ENCODE measurements at regions not wholly inside any gene's neighbourhood (a gene's known extent, or its start where the extent isn't known, plus 50 kb on each side); places are given as distances from the start of the nearest gene placed in this dataset.

DNA sequence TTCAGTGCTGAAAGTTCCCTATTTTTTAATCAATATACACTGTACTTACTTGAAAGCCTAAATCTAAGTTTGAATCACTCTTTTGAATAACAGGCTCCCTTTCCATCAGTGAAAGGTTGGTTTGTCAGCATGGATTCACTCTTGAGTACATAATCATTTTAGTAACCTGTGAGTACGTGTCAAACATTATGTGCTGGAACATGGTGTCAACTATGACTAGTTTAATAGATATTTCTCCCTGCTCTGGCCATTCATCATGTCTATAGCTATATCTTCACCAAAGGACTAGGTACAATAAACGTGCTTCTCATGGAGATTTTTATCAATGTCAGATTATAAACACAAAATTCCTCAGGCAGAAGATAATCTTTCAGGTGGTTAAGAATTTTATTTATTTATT is 61.7 kb upstream of the MDFIC start:
- 26% methylated on average over 2 of the region's 2 CpGs for WGBS (ENCODE audit: missing lambda C conversion rate)
- H3K4me2 ChIP-seq = no peak overlapping the region
- DNase-seq (ENCODE audit: low read depth in 1 of 2, low spot score in 1 of 2) (no peak), FAIRE-seq (no peak), ATAC-seq (no peak)
- H3K4me1 ChIP-seq = peaks cover 29% of the 10 kb centered on the region
- TF ChIP-seq, protein P1, sequence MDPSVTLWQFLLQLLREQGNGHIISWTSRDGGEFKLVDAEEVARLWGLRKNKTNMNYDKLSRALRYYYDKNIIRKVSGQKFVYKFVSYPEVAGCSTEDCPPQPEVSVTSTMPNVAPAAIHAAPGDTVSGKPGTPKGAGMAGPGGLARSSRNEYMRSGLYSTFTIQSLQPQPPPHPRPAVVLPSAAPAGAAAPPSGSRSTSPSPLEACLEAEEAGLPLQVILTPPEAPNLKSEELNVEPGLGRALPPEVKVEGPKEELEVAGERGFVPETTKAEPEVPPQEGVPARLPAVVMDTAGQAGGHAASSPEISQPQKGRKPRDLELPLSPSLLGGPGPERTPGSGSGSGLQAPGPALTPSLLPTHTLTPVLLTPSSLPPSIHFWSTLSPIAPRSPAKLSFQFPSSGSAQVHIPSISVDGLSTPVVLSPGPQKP (IDR thresholded peaks at IDR 0.05; ENCODE audit: low read depth, low read length) = no peak
- TF ChIP-seq EP300 (IDR thresholded peaks at IDR 0.05) (no peak), CBX8 (IDR thresholded peaks at IDR 0.05) (no peak), JUNB (IDR thresholded peaks at IDR 0.05) (no peak), GATA3 (IDR thresholded peaks at IDR 0.05; ENCODE audit: borderline replicate concordance) (no peak), CHD2 (IDR thresholded peaks at IDR 0.05; ENCODE audit: low read length, partially characterized antibody) (no peak), NPAS2 (CRISPR knock-in tag; IDR thresholded peaks at IDR 0.05; ENCODE audit: borderline replicate concordance) (no peak), CEBPB (IDR thresholded peaks at IDR 0.05) (no peak), HOXB13 (CRISPR knock-in tag; IDR thresholded peaks at IDR 0.05; ENCODE audit: low read depth) (no peak), RCOR1 (IDR thresholded peaks at IDR 0.05; ENCODE audit: low read depth, low read length) (no peak), ZNF302 (CRISPR knock-in tag; IDR thresholded peaks at IDR 0.05) (no peak), FOSB (CRISPR knock-in tag; IDR thresholded peaks at IDR 0.05) (no peak), NR3C1 (IDR thresholded peaks at IDR 0.05) (no peak), BHLHE40 (IDR thresholded peaks at IDR 0.05; ENCODE audit: low read depth, low read length) (no peak), EHF (CRISPR knock-in tag; IDR thresholded peaks at IDR 0.05) (no peak), RFX5 (IDR thresholded peaks at IDR 0.05) (no peak)
- TF ChIP-seq, protein P2, sequence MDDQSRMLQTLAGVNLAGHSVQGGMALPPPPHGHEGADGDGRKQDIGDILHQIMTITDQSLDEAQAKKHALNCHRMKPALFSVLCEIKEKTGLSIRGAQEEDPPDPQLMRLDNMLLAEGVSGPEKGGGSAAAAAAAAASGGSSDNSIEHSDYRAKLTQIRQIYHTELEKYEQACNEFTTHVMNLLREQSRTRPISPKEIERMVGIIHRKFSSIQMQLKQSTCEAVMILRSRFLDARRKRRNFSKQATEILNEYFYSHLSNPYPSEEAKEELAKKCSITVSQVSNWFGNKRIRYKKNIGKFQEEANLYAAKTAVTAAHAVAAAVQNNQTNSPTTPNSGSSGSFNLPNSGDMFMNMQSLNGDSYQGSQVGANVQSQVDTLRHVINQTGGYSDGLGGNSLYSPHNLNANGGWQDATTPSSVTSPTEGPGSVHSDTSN (IDR thresholded peaks at IDR 0.05) = no peak
- TF ChIP-seq, protein P3, sequence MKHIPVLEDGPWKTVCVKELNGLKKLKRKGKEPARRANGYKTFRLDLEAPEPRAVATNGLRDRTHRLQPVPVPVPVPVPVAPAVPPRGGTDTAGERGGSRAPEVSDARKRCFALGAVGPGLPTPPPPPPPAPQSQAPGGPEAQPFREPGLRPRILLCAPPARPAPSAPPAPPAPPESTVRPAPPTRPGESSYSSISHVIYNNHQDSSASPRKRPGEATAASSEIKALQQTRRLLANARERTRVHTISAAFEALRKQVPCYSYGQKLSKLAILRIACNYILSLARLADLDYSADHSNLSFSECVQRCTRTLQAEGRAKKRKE (CRISPR knock-in tag; IDR thresholded peaks at IDR 0.05; ENCODE audit: low read depth) = no peak
- TF ChIP-seq, protein P4, sequence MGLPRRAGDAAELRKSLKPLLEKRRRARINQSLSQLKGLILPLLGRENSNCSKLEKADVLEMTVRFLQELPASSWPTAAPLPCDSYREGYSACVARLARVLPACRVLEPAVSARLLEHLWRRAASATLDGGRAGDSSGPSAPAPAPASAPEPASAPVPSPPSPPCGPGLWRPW (IDR thresholded peaks at IDR 0.05) = no peak
- TF ChIP-seq, protein P5, sequence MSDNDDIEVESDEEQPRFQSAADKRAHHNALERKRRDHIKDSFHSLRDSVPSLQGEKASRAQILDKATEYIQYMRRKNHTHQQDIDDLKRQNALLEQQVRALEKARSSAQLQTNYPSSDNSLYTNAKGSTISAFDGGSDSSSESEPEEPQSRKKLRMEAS (IDR thresholded peaks at IDR 0.05) = no peak
- CTCF ChIA-PET = no interaction called here
- POLR2A ChIA-PET = no interaction called here
- H3K9me3 ChIP-seq = no peaks in the 10 kb centered on the region
- H3K27ac ChIP-seq = no peak overlapping the region
- no peak overlapping the region for H3K4me3 ChIP-seq

DNA sequence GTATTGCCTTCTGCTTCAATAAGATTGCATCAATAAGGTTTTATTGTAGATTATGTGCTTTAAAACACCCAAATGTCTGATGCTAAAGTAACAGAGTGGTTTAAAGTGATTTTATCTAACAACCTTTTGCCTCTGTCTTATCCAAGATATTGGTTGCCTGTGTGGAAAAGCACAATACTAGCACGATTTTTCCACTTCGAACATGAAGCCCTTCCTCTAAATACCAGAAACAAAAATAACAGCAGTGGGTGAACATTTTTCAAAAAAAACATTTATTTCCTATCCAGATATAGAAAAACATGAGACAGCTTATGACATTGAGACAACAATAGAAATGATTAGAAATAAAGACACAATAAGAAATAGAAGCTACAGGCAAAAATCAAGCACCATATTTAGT is 59.5 kb upstream of the MDFIC start:
- Histone ChIP-seq H3K4me2 (no peak overlapping the region), H3K4me1 (peaks cover 9% of the 10 kb centered on the region), H3K27ac (no peak overlapping the region), H3K9me3 (no peaks in the 10 kb centered on the region), H3K4me3 (no peak overlapping the region)
- TF ChIP-seq, protein P6, sequence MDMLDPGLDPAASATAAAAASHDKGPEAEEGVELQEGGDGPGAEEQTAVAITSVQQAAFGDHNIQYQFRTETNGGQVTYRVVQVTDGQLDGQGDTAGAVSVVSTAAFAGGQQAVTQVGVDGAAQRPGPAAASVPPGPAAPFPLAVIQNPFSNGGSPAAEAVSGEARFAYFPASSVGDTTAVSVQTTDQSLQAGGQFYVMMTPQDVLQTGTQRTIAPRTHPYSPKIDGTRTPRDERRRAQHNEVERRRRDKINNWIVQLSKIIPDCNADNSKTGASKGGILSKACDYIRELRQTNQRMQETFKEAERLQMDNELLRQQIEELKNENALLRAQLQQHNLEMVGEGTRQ (IDR thresholded peaks at IDR 0.05) = no peak
- TF ChIP-seq, protein P7, sequence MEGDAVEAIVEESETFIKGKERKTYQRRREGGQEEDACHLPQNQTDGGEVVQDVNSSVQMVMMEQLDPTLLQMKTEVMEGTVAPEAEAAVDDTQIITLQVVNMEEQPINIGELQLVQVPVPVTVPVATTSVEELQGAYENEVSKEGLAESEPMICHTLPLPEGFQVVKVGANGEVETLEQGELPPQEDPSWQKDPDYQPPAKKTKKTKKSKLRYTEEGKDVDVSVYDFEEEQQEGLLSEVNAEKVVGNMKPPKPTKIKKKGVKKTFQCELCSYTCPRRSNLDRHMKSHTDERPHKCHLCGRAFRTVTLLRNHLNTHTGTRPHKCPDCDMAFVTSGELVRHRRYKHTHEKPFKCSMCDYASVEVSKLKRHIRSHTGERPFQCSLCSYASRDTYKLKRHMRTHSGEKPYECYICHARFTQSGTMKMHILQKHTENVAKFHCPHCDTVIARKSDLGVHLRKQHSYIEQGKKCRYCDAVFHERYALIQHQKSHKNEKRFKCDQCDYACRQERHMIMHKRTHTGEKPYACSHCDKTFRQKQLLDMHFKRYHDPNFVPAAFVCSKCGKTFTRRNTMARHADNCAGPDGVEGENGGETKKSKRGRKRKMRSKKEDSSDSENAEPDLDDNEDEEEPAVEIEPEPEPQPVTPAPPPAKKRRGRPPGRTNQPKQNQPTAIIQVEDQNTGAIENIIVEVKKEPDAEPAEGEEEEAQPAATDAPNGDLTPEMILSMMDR (IDR thresholded peaks at IDR 0.05) = no peak
- TF ChIP-seq ZFP36 (IDR thresholded peaks at IDR 0.05; ENCODE audit: borderline replicate concordance, partially characterized antibody) (no peak), FOSL2 (IDR thresholded peaks at IDR 0.05) (no peak), FOSL2 (CRISPR knock-in tag; IDR thresholded peaks at IDR 0.05) (no peak), HDAC2 (IDR thresholded peaks at IDR 0.05) (no peak), HEYL (CRISPR knock-in tag; IDR thresholded peaks at IDR 0.05) (no peak)
- TF ChIP-seq, protein P4 (IDR thresholded peaks at IDR 0.05) = no peak
- 78% methylated on average over 2 of the region's 2 CpGs for WGBS (ENCODE audit: missing lambda C conversion rate)
- POLR2A ChIA-PET = no interaction called here
- DNase-seq (ENCODE audit: low read depth in 1 of 2, low spot score in 1 of 2) = no peak
- CTCF ChIA-PET = no interaction called here
- FAIRE-seq = no peak
- ATAC-seq = no peak
